Panc1 (cell line): ENCODE measurements at regions not wholly inside any gene's neighbourhood (a gene's known extent, or its start where the extent isn't known, plus 50 kb on each side); places are given as distances from the start of the nearest gene placed in this dataset.

Experiments
- ATAC-seq: fragments of 200-7000 bp; cut with Tn5 transposase; 2 replicates; pipeline ENCODE4 v1.9.1; 2020; ENCODE audit warnings: mild to moderate bottlenecking, moderate library complexity
- BruUV-seq: library from RNA; stranded (reverse); fragments of 400-500 nt; replicated peaks from 2 replicates; lab custom pipeline; 2021; lab: Mats Ljungman, UMichigan
- CTCF ChIA-PET: fragments of 300-600 bp; sonication (Branson Sonifier 250); formaldehyde crosslinking; loops from one replicate; lab custom pipeline; 2022; ENCODE audit warnings: antibody characterized with exemption; lab: Charles Lee
- POLR2A ChIA-PET: fragments of 300-600 bp; sonication (Branson Sonifier 250); formaldehyde crosslinking; loops from one replicate; lab custom pipeline; 2022; ENCODE audit warnings: antibody characterized with exemption; lab: Charles Lee
- DNase-seq: peaks from one replicate; pipeline ENCODE4 v3.0.0-alpha.2; 2010; ENCODE audit warnings: low read depth, low spot score
- H3K27ac ChIP-seq: 2 replicates; pipeline ENCODE4 v1.5.1; 2011; ENCODE audit warnings: mild to moderate bottlenecking, low read length, inconsistent platforms
- H3K27me3 ChIP-seq: fragments of 200-500 bp; sonication (Bioruptor generic); 2 replicates; pipeline ENCODE4 v1.6.0; 2014; ENCODE audit warnings: low read length, inconsistent platforms; ENCODE audit not compliant: control insufficient read depth, insufficient read depth
- H3K36me3 ChIP-seq: fragments of 200-500 bp; sonication (Bioruptor generic); 2 replicates; pipeline ENCODE4 v1.5.1; 2014; ENCODE audit warnings: inconsistent platforms, mild to moderate bottlenecking, low read length, moderate library complexity; ENCODE audit not compliant: control insufficient read depth, insufficient read depth
- H3K4me1 ChIP-seq: 2 replicates; pipeline ENCODE4 v1.5.1; 2011; ENCODE audit warnings: inconsistent platforms, mild to moderate bottlenecking, low read length, moderate library complexity; ENCODE audit not compliant: control insufficient read depth, insufficient read depth
- H3K4me3 ChIP-seq, 2 experiments: 2 replicates each; pipeline ENCODE4 v1.5.1; 2011 to 2012; ENCODE audit warnings: low read depth in 2 of 2, low read length in 2 of 2, mild to moderate bottlenecking in 2 of 2, inconsistent platforms in 1 of 2, moderate library complexity in 1 of 2
- H3K9me3 ChIP-seq: fragments of 200-500 bp; sonication (Bioruptor generic); 2 replicates; pipeline ENCODE4 v1.5.1; 2014; ENCODE audit warnings: low read depth, mild to moderate bottlenecking, inconsistent platforms, low read length, moderate library complexity; ENCODE audit not compliant: control insufficient read depth, insufficient read depth
- POLR2AphosphoS5 ChIP-seq: IDR thresholded peaks from 2 replicates; pipeline ENCODE4 v1.6.1; 2012; ENCODE audit warnings: mild to moderate bottlenecking, low read depth, low read length, moderate library complexity
- SIN3A ChIP-seq: IDR thresholded peaks from 2 replicates; pipeline ENCODE4 v1.6.1; 2012; ENCODE audit warnings: low read depth, mild to moderate bottlenecking, low read length, moderate library complexity, borderline replicate concordance; ENCODE audit not compliant: insufficient read depth
- TCF7L2 ChIP-seq: IDR thresholded peaks from 2 replicates; pipeline ENCODE4 v1.6.1; 2011; ENCODE audit warnings: mild to moderate bottlenecking, low read depth, low read length, inconsistent platforms
- in situ Hi-C: cut with HindIII; loops from 2 replicates; pipeline ENCODE4 v1.10.0; 2016; ENCODE audit warnings: low sequenced_read_pairs, low pct_unique_long_range_greater_than_20kb
- intact Hi-C: fragments of 100-400 bp; cut with micrococcal nuclease; formaldehyde crosslinking; loops from one replicate; pipeline ENCODE4 v1.10.0; 2022; ENCODE audit not compliant: unreplicated experiment
- TF ChIP-seq, protein P1 (sequence below): fragments of 450-650 bp; IDR thresholded peaks from 2 replicates; pipeline ENCODE4 v1.5.1; 2017; ENCODE audit warnings: mild to moderate bottlenecking
- TF ChIP-seq, protein P2 (sequence below), 2 experiments: IDR thresholded peaks; 2 replicates each; pipeline ENCODE4 v1.6.1; 2011 to 2012; ENCODE audit warnings: low read depth in 2 of 2, control low read depth in 1 of 2, low read length in 1 of 2, mild to moderate bottlenecking in 1 of 2, moderate library complexity in 1 of 2; ENCODE audit not compliant: insufficient read depth in 1 of 2

DNA sequence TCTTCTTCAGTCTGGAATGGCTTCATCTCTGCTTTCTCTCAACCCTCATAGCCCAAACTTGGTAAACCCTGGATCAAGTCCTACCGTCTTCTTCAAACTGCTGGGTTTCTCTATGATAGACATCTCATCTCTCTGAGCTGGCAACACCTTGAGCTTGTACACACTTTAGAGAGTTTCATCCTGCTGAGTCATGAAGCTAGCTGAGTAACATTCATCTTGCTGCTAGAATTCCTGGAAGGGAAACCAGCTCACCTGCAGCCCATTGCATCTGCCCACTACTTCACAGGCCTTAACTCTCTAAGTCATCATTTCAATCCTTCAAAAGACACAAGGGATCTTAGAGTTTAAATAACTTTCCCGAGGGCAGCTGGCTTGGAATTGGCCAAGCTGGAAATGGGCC is 175.5 kb upstream of the RORA start:
- Histone ChIP-seq H3K4me1 (no peaks in the 10 kb centered on the region), H3K27me3 (no peaks in the 10 kb centered on the region), H3K9me3 (no peaks in the 10 kb centered on the region), H3K4me3 (no peak overlapping the region), H3K36me3 (no peaks in the 10 kb centered on the region), H3K27ac (no peak overlapping the region)
- in situ Hi-C loops (no loop called here), intact Hi-C loops (no loop called here)
- POLR2A ChIA-PET = no interaction called here
- TF ChIP-seq, protein P1, sequence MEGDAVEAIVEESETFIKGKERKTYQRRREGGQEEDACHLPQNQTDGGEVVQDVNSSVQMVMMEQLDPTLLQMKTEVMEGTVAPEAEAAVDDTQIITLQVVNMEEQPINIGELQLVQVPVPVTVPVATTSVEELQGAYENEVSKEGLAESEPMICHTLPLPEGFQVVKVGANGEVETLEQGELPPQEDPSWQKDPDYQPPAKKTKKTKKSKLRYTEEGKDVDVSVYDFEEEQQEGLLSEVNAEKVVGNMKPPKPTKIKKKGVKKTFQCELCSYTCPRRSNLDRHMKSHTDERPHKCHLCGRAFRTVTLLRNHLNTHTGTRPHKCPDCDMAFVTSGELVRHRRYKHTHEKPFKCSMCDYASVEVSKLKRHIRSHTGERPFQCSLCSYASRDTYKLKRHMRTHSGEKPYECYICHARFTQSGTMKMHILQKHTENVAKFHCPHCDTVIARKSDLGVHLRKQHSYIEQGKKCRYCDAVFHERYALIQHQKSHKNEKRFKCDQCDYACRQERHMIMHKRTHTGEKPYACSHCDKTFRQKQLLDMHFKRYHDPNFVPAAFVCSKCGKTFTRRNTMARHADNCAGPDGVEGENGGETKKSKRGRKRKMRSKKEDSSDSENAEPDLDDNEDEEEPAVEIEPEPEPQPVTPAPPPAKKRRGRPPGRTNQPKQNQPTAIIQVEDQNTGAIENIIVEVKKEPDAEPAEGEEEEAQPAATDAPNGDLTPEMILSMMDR = no peak
- TF ChIP-seq POLR2AphosphoS5 = no peak
- TF ChIP-seq TCF7L2 = no peak
- TF ChIP-seq, protein P2, sequence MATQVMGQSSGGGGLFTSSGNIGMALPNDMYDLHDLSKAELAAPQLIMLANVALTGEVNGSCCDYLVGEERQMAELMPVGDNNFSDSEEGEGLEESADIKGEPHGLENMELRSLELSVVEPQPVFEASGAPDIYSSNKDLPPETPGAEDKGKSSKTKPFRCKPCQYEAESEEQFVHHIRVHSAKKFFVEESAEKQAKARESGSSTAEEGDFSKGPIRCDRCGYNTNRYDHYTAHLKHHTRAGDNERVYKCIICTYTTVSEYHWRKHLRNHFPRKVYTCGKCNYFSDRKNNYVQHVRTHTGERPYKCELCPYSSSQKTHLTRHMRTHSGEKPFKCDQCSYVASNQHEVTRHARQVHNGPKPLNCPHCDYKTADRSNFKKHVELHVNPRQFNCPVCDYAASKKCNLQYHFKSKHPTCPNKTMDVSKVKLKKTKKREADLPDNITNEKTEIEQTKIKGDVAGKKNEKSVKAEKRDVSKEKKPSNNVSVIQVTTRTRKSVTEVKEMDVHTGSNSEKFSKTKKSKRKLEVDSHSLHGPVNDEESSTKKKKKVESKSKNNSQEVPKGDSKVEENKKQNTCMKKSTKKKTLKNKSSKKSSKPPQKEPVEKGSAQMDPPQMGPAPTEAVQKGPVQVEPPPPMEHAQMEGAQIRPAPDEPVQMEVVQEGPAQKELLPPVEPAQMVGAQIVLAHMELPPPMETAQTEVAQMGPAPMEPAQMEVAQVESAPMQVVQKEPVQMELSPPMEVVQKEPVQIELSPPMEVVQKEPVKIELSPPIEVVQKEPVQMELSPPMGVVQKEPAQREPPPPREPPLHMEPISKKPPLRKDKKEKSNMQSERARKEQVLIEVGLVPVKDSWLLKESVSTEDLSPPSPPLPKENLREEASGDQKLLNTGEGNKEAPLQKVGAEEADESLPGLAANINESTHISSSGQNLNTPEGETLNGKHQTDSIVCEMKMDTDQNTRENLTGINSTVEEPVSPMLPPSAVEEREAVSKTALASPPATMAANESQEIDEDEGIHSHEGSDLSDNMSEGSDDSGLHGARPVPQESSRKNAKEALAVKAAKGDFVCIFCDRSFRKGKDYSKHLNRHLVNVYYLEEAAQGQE (IDR thresholded peaks at IDR 0.05; ENCODE audit: insufficient read depth in 1 of 2, low read depth in 2 of 2, low read length in 1 of 2) = no peak
- TF ChIP-seq SIN3A = no peak
- CTCF ChIA-PET = no interaction called here
- no TSS peak for BruUV-seq
- ATAC-seq (no peak), DNase-seq (no peak)

DNA sequence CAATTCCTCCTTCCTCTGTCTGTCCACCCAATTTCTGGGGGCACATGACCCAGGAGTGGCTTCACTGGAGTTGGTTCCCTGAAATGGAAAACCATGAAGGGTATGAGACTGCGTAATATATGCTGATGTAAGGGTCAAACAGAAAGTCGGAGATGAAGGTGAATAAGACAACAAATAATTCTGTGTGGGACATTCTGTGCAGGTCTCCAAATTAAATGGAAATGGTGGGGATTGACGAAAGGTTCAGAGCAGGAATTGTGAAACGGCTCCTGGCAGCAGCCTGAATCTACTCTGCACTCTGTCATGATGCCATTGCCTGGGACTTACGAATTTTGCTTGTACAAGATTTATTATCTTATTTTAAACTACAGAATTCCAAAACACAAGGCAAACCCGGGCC is 174.8 kb upstream of the RORA start:
- POLR2A ChIA-PET = no interaction called here
- H3K36me3 ChIP-seq = no peaks in the 10 kb centered on the region
- DNase-seq (no peak), ATAC-seq (no peak)
- CTCF ChIA-PET = no interaction called here
- H3K9me3 ChIP-seq = no peaks in the 10 kb centered on the region
- TF ChIP-seq SIN3A = no peak
- TF ChIP-seq, protein P2 (IDR thresholded peaks at IDR 0.05; ENCODE audit: insufficient read depth in 1 of 2, low read depth in 2 of 2, low read length in 1 of 2) = no peak
- TF ChIP-seq POLR2AphosphoS5 = no peak
- no peak for TF ChIP-seq TCF7L2
- TF ChIP-seq, protein P1 = no peak
- in situ Hi-C loops (no loop called here), intact Hi-C loops (no loop called here)
- H3K27ac ChIP-seq = no peak overlapping the region
- BruUV-seq = no TSS peak
- H3K4me3 ChIP-seq = no peak overlapping the region
- no peaks in the 10 kb centered on the region for H3K4me1 ChIP-seq
- no peaks in the 10 kb centered on the region for H3K27me3 ChIP-seq
